ENCODE measurements at regions not wholly inside any gene's neighbourhood (a gene's known extent, or its start where the extent isn't known, plus 50 kb on each side); places are given as distances from the start of the nearest gene placed in this dataset.

- no peak for DNase-seq
Measured at GRCh38 chr2:59896499-59897245, 656.8 kb downstream of the BCL11A start.

GRCh38 chr2:59893612-59894011 lies 659.8 kb downstream of the BCL11A start:
- no peak for DNase-seq

- no peak for DNase-seq
Measured at GRCh38 chr2:59892398-59892797, 661.1 kb downstream of the BCL11A start.

GRCh38 chr2:59889305-59889704 lies 664.1 kb downstream of the BCL11A start:
- no peak for DNase-seq

GRCh38 chr2:59888706-59889105 lies 664.7 kb downstream of the BCL11A start:
- DNase-seq, result no peak

GRCh38 chr2:59888015-59888414 lies 665.4 kb downstream of the BCL11A start:
- DNase-seq, result peak; percentile 35

GRCh38 chr2:59887366-59887765 lies 666.1 kb downstream of the BCL11A start:
- no peak for DNase-seq

- no peak for DNase-seq
Measured at GRCh38 chr2:59886759-59887158, 666.7 kb downstream of the BCL11A start.

GRCh38 chr2:59885541-59885940 lies 667.9 kb downstream of the BCL11A start:
- no peak for DNase-seq

- no peak for DNase-seq
Measured at GRCh38 chr2:59884166-59884565, 669.3 kb downstream of the BCL11A start.

GRCh38 chr2:59882822-59883221 lies 670.6 kb downstream of the BCL11A start:
- DNase-seq, result no peak

GRCh38 chr2:59882279-59882678 lies 671.2 kb downstream of the BCL11A start:
- DNase-seq, result no peak

- DNase-seq, result no peak
Measured at GRCh38 chr2:59881218-59881617, 672.2 kb downstream of the BCL11A start.

GRCh38 chr2:59879700-59880131 lies 673.7 kb downstream of the BCL11A start:
- no peak for DNase-seq

GRCh38 chr2:59875836-59876235 lies 677.6 kb downstream of the BCL11A start:
- no peak for DNase-seq

- DNase-seq, result no peak
Measured at GRCh38 chr2:59874971-59875755, 678.3 kb downstream of the BCL11A start.

GRCh38 chr2:59874361-59874760 lies 679.1 kb downstream of the BCL11A start:
- no peak for DNase-seq

GRCh38 chr2:59871830-59872229 lies 681.6 kb downstream of the BCL11A start:
- DNase-seq, result no peak

- DNase-seq, result no peak
Measured at GRCh38 chr2:59868981-59869380, 684.5 kb downstream of the BCL11A start.

GRCh38 chr2:59866436-59866835 lies 687.0 kb downstream of the BCL11A start:
- no peak for DNase-seq

GRCh38 chr2:59858540-59858939 lies 694.9 kb downstream of the BCL11A start:
- DNase-seq, result no peak

- DNase-seq, result no peak
Measured at GRCh38 chr2:59857109-59857508, 696.3 kb downstream of the BCL11A start.

GRCh38 chr2:59856391-59856790 lies 697.1 kb downstream of the BCL11A start:
- no peak for DNase-seq

GRCh38 chr2:59853032-59853431 lies 700.4 kb downstream of the BCL11A start:
- no peak for DNase-seq

Measured in stimulated activated CD4-positive, alpha-beta T cell treated with anti-CD3 and anti-CD28 coated beads, Interleukin-1b, Interleukin-23, amount 100 ng/mL, for 48 hours (primary cell).